ENCODE measurements at regions not wholly inside any gene's neighbourhood (a gene's known extent, or its start where the extent isn't known, plus 50 kb on each side); places are given as distances from the start of the nearest gene placed in this dataset.

GRCh38 chr9:117487555-117488175 is 72.8 kb upstream of the ASTN2 start:
- DNase-seq (ENCODE audit: low read depth), result peak; percentile 74

GRCh38 chr9:117486426-117486825 is 71.6 kb upstream of the ASTN2 start:
- DNase-seq (ENCODE audit: low read depth), result no peak

GRCh38 chr9:117485176-117485575 is 70.3 kb upstream of the ASTN2 start:
- peak; percentile 85 for DNase-seq (ENCODE audit: low read depth)

GRCh38 chr9:117480729-117481128 is 65.9 kb upstream of the ASTN2 start:
- DNase-seq (ENCODE audit: low read depth), result no peak

GRCh38 chr9:117480253-117480652 is 65.4 kb upstream of the ASTN2 start:
- peak; percentile 27 for DNase-seq (ENCODE audit: low read depth)

- DNase-seq (ENCODE audit: low read depth), result no peak
Observed at GRCh38 chr9:117473293-117473692, 58.4 kb upstream of the ASTN2 start.

GRCh38 chr9:117470902-117471301 is 56.0 kb upstream of the ASTN2 start:
- DNase-seq (ENCODE audit: low read depth), result no peak

- DNase-seq (ENCODE audit: low read depth), result no peak
Observed at GRCh38 chr9:117470455-117470854, 55.6 kb upstream of the ASTN2 start.

GRCh38 chr9:117466111-117466510 is 51.3 kb upstream of the ASTN2 start:
- no peak for DNase-seq (ENCODE audit: low read depth)

- no peak for DNase-seq (ENCODE audit: low read depth)
Observed at GRCh38 chr9:117465706-117466105, 50.8 kb upstream of the ASTN2 start.

GRCh38 chr9:117464941-117465616 is 50.2 kb upstream of the ASTN2 start:
- DNase-seq (ENCODE audit: low read depth), result peak; percentile 59

Measured in LHCN-M2 (cell line).